Hematopoietic multipotent progenitor cell treated with erythropoietin and hydrocortisone succinate and interleukin-3 and kit ligand, for 17 days (in vitro differentiated cells): ENCODE measurements at regions not wholly inside any gene's neighbourhood (a gene's known extent, or its start where the extent isn't known, plus 50 kb on each side); places are given as distances from the start of the nearest gene placed in this dataset.
"Not testable (repeated sequence)": the region's sequence is repeated elsewhere in the genome, so short reads cannot be mapped to it uniquely, and the experiment has no call there.

ENCODE experiments used
- DNase-seq: peaks from one replicate; pipeline ENCODE4 v3.0.0-alpha.2; 2015; ENCODE audit warnings: low spot score

GRCh38 chr13:26887594-26887993 is 127.0 kb upstream of the GPR12 start:
- DNase-seq, result no peak

- DNase-seq, result no peak
These were observed 123.1 kb upstream of the GPR12 start for GRCh38 chr13:26883613-26884257.

DNA sequence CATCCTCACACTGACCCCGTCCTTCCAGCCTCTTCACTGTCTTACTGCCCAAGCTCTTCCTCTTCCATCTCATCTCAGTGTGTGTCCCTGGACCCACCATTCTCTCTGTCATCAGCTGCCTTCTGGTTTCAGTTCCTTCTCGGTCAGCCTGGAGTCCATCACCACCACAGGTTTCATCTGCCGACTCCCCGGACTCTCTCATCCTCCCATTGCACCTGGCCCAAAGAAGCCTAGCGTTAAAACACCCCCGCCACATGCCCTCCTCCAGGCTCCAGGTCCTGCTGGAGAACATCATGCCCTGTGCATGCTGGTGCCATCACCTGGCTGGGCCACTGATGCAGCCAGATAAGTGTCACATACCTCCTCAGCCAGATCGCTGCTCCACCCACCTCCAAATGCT is 122.1 kb upstream of the GPR12 start:
- no peak for DNase-seq

- DNase-seq, result no peak
These were observed 120.6 kb upstream of the GPR12 start for GRCh38 chr13:26881154-26881553.

DNA sequence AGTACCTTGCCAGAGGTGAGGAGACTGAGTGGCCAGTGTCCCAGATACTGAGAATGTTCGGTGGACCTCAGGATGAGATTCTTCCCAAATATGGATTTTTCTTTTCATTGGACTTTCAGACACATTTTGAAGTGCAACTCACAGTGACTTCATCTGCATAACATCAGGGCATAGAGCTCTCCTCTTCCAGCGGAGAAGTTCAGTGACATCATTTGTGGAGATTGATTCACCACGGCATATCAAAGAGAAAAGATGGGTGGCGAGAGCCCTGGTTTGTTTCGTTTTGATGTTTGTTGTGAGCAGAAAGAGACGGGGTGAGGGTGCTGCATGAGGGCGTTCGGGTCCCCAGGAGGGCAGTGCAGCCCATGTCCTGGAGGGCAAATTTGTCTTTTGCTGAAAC is 120.1 kb upstream of the GPR12 start:
- DNase-seq, result no peak

DNA sequence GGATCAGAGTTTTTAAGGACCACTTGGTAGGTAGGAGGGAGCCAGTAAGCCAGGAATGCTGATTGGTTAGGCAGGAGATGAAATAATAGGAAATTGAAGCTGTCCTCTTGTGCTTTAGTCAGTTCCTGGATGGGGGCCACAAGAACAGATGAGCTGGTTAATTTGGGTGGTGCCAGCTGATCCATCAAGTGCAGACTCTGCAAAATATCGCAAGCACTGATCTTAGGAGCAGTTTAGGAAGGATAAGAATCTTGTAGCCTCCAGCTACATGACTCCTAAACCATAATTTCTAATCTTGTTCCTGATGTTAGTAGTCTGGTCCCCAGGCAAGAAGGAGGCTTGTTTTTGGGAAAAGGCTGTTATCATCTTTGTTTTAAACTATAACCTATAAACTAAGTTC is 117.9 kb upstream of the GPR12 start:
- no peak for DNase-seq

- DNase-seq, result no peak
These were observed 112.8 kb upstream of the GPR12 start for GRCh38 chr13:26873386-26873698.

DNA sequence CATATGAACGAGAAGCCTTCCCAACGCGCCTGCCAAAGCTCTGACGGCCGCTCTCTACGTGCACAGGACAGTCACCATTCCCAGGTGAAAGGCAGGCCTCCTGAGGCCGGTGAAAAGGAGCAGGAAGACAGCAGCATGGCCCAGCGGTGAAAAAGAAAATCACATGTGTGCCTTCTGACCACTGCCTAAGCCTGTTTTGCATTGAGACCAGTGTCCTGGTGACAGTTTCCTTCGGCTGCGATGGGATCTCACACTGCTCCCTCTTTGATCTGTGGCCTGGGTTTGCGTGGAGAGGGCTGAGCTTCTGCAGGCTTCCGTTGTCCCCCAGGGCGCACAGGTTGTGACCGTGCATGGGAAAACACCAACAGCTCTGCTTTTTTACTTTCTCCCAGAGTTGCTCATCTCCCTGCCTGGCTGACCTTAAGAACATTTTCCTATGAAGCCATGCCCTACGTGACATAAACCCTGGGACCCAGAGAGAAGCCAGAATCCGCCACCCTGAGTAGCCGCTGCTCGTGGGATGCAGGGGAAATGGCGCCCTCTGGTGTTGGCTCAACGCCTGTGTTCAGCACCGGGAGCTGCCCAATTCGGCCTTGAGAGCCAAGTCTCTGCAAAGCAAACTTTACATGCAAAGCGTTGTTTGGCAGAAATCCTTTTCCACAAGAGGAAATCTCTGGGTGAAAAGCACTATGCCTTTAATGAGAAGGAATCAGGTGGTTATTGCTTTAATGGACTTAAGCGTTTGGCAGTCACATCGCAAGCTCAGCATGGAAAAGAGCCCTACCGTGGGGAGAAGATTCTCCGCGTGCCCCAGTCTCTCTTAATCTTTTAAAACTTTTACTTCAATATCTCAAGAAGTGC is 112.2 kb upstream of the GPR12 start:
- peak; percentile 58 for DNase-seq

DNA sequence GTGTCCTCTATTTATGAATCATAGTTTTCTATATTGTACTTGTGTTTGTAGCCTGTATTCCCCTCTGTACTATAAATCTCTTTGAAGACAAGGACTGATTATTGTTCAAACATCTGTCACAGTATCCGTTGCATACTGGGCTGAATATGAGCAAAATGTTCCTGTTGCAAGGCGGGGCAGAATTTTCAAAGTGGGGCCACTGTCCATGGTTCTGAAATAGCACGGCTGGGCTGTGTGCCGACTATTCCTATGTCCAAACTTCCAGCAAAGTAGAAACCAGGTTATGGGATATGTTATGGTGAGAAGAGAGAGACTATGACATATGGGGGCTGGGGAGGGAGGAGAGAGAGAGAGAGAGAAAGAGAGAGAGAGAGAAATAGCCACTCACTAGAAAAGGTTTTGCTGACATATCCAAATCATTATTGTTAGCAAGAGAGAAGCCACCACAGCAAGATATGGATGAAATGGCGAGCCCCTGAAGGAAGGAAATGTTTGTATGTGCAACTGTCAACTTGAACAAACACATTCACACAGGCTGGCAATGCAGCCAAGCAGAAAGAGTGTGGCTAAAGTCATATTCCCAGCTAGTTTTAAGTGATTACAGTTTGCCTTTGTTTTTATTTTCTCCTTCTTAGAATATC is 107.0 kb upstream of the GPR12 start:
- DNase-seq, result no peak

- no peak for DNase-seq
These were observed 104.0 kb upstream of the GPR12 start for GRCh38 chr13:26864576-26864975.

DNA sequence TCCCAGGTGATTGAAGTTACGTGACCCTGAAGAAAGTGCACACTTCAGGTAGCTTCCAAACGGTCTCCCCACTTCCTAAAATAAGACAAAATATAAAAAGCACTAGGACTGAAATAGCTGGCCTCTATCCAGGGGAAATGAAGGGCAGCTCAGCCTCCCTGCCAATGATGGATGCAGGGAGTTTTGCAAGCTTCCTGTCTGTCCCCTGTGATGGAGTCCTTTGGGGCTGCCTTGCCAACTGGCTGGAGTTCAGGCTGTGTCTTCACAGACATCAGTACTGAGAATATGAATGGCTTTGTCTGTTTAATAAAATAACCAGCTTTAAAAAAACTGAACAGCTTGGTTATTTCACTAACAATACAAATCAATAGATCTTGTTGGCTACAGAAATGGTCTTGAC is 101.4 kb upstream of the GPR12 start:
- no peak for DNase-seq

DNA sequence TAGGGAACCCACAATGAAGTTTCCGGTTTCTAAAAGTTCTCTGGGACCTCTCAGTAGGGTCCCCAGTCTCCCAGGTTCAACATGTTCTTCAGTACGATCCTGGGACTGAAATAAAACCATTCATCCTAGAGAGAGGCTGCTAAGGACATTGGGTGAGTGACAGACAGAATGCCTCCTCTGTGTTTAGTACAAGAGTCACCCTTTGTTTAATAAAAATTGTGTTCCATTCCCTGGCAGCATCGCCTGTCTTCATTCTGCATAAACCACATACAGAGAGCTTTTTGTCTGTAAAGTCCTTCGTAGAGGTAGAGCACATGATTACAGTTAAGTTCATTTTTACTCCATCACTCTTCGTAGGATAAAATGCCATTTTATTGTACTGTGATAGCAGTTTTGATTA is 95.3 kb upstream of the GPR12 start:
- DNase-seq, result no peak

DNA sequence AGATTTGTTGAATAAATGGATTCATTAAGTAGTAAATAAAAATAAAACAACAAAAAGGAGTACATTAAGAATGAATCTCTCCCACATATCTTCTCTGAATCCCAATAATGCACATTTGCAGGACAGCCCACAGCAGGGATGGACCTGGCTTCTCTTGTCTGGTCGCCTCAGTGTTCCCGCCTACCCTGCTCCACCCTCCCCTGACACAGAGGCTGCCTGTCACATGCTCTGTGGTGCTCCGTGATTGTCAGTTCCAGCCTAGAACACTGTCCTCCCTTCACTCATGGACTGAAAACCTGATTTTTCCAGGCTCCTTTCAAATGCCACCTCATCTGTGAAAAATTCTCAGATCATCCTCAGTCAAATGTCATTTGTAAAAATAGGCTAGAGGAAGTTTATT is 94.5 kb upstream of the GPR12 start:
- DNase-seq, result no peak

GRCh38 chr13:26853323-26853722 is 92.7 kb upstream of the GPR12 start:
- DNase-seq, result no peak

GRCh38 chr13:26847281-26847680 is 86.7 kb upstream of the GPR12 start:
- no peak for DNase-seq

DNA sequence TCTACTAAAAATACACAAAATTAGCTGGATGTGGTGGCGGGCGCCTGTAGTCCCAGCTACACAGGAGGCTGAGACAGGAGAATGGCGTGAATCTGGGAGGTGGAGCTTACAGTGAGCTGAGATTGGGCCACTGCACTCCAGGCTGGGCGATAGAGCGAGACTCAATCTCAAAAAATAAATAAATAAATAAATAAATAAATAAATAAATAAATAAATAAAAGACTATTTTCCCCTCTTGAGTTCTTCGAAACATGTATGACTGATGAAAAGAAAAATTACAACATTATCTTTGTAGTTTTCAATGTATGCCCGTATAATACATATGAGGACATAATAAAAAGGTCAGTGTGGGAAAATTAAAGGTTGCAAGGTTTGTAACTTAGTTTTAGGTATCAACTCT is 84.5 kb upstream of the GPR12 start:
- DNase-seq, result not testable (repeated sequence)

DNA sequence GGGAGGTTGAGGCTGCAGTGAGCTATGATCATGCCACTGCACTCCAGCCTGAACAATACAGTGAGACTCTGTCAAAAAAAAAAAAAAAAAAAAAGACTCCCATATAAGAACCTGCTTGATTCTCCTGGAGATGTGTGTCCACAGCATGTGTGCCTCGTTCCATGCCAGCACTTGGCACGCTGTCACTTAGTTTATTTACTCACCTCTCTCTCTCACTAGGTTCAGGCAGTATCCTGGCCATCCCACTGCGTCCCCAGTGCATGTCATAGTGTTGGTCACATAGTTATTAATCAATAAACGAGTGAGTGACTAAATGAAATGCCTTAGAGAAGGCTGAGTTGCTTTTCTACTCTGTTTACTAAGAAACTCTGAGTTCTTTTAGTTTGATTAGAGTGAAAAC is 79.1 kb upstream of the GPR12 start:
- no peak for DNase-seq

DNA sequence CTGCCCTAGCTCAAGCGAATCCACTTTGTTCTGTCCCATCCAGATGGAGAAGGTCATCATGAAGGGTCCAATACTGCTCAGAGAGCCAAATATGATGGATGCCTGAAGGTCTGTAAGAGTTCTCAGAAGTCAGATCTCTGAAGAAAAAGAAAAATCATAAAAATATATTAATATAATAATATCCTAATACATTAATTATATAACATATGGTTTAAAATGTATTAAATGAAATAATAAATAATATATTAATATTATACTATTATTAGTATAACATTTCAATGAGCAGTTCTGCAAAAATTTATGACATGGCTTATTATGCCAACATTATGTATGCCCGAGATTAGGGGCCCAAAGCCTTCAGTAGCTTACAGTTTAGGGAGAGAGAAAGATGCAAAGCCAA is 78.2 kb upstream of the GPR12 start:
- DNase-seq, result no peak

DNA sequence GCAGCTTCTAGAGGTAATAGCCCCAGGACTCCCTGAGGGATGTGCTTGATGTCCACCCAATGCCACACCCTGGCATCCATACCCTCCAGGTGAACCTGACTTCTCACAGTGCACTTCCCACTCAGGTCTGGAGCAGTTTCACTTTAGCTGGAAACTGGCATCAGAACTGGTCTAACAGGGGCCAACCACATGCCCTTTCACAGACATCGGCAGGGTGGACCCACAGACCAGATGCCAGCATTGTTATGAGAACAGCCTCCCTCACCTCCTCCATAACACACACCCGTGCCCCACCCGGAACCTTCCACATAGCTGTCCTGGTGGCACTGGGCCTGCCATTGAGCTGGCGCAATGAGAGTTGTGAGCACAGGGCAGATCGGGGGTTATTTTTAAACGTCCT is 77.4 kb upstream of the GPR12 start:
- DNase-seq, result no peak

DNA sequence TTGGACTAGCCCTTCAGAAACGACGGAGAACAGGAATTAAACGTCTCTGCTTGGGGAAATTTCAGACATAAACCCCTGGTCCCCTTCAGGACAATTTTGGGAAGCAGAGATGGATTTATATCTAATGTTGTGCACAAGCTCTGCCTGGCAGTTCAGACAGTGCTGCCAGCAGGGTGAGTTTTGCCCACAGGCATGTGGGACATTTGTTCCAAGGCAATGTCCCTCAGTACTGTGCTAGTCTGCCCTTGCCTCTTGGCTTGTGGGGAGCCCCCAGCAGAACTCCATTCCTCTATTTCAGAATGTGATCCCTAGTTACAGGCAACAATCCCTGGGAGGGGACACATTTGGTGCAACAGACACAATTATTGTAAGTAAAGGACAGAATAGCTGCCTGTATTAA is 76.5 kb upstream of the GPR12 start:
- no peak for DNase-seq

GRCh38 chr13:26836626-26837025 is 76.0 kb upstream of the GPR12 start:
- DNase-seq, result no peak

DNA sequence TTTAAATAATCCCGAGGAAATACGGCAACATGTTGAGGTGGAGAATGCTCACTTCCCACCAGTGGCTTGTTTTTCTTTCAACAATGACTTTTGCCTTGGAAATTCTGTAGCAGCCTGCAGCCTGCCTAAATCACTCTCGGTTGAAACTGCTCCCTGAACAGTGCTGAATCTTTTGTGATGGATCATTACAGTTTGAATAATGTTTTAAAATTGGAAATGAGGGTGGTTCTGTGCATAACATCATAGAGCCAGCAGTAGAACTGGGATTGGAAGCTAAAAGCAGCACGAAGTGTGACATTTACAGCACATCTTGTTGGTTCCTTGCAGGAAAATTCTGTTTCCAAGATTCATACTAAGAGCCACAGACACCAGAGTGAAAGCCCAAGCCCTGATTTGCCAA is 74.1 kb upstream of the GPR12 start:
- DNase-seq, result no peak

- no peak for DNase-seq
These were observed 70.8 kb upstream of the GPR12 start for GRCh38 chr13:26831336-26831908.
